Epidermal melanocyte (primary cell): ENCODE measurements at regions not wholly inside any gene's neighbourhood (a gene's known extent, or its start where the extent isn't known, plus 50 kb on each side); places are given as distances from the start of the nearest gene placed in this dataset.
"Not testable (repeated sequence)": the region's sequence is repeated elsewhere in the genome, so short reads cannot be mapped to it uniquely, and the experiment has no call there.

Experiments
- DNase-seq: peaks from one replicate; pipeline ENCODE4 v3.0.0; 2011; ENCODE audit warnings: low spot score; ENCODE audit not compliant: insufficient read length

DNA sequence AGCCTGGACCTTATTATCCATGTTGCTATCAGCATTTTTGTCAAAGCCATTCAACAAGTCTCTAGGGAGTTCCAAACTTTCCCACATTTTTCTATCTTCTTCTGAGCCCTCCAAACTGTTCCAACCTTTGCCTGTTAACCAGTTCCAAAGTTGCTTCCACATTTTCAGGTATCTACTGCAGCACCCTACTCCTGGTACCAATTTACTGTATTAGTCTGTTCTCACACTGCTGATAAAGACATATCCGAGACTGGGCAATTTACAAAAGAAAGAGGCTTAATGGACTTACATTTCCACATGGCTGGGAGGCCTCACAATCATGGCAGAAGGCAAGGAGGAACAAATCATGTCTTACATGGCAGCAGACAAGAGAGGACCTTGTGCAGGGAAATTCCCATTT lies 416.2 kb downstream of the LRRC70 start:
- not testable (repeated sequence) for DNase-seq

DNA sequence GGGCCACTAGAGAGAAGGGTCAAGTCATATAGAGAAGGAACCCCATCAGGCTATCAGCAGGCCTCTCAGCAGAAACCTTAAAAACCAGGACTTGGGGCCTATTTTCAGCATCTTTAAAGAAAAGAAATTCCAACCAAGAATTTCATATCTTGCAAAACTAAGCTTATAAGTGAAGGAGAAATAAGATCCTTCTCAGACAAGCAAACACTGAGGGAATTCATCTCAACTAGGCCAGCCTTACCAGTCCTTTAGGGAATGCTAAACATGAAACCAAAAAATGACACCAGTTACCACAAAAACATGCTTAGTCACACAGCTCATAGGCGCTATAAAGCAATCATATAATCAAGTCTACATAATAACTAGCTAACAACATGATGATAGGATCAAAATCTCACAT lies 407.1 kb downstream of the LRRC70 start:
- no peak for DNase-seq

DNA sequence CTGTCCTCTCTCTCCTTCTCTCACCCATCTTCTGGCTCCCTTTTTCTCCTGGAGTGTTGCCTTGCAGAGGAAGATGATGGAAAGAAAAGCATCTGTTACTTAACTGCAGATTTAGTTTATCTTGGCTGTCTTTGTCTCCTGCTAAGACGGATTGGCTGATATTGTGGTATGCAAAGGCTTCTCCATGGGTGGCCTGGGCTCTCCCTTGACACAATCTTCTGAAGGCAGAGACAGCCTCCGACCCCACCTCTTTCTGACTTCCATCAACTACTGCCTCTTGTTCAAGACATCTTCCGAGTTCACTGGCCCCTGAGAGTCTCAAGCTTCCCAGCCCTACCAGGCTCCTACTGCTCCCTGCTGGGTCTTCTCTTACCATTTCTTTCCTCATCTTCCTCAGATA lies 403.7 kb downstream of the LRRC70 start:
- no peak for DNase-seq

- DNase-seq, result no peak
Measured at GRCh38 chr5:62980884-62981283, 402.3 kb downstream of the LRRC70 start.

GRCh38 chr5:62979472-62979871 lies 400.9 kb downstream of the LRRC70 start:
- DNase-seq, result no peak

GRCh38 chr5:62977661-62978060 lies 399.0 kb downstream of the LRRC70 start:
- no peak for DNase-seq

DNA sequence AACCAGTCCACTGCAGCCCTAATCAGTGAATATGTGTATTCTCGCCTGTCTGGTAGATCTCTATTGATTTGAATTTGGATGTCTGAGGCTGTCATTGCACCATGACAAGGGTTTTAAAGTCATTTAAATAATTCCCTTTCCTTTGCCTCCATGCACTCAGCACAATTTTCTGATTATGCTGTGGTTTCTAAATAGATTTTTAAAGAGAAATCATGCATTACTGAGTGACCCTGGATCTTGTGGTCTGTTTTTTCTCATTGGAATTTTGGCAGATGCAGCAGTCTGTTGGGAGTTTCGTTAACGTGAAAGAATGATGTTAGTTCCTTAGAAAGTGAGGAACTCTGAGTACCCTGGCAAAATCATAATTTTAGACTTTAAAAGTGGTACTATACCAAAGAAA lies 396.0 kb downstream of the LRRC70 start:
- DNase-seq, result no peak

DNA sequence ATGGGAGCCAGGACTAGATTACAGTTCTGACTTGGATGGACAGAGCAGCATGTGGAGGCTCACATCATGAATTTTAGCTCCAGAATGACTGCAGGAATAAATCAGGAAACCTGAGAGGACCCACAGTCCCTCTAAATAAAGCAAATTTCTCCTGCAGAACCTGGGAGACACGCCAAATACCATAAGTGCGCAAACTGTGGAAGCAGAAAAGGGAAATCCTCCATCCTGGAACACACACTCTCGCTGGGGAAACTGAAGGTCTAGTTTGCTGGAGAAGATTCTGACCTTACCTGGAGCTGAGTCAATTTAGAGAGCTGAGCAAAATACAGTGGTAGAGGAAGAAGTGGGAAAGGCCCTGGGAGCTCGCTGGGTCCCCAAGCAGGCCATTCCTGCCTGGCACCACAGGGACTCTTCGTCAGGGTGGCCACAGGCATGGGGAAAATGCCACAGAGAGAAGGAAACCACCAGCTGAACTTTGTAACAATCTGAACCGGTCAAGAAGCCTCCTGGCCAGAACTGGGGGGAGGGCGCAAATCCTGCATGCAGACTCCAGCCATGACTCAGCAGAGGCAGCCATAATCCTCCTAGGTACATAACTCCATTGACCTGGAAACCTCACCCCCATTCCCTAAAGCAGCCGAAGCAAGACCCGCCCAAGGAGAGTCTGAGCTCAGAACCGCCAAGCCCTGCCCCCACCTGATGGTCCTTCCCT lies 390.9 kb downstream of the LRRC70 start:
- no peak for DNase-seq

DNA sequence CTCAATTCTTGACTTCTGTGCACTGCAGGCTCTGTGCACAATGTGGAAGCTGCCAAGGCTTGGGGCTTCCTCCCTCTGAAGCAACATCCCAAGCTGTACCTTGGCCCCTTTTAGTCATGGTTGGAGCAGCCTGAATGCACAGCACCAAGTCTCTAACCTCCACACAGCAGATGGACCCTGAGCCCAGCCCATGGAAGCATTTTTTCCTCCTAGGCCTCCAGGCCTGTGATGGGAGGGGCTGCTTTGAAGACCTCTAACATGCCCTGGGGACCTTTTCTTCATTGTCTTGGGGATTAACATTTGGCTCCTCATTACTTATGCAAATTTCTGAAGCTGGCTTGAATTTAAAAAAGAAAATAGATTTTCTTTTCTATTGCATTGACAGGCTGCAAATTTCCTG lies 385.8 kb downstream of the LRRC70 start:
- DNase-seq, result no peak

- no peak for DNase-seq
Measured at GRCh38 chr5:62960781-62961180, 382.2 kb downstream of the LRRC70 start.

- DNase-seq, result no peak
Measured at GRCh38 chr5:62956597-62956996, 378.0 kb downstream of the LRRC70 start.

GRCh38 chr5:62954578-62954977 lies 376.0 kb downstream of the LRRC70 start:
- DNase-seq, result no peak

DNA sequence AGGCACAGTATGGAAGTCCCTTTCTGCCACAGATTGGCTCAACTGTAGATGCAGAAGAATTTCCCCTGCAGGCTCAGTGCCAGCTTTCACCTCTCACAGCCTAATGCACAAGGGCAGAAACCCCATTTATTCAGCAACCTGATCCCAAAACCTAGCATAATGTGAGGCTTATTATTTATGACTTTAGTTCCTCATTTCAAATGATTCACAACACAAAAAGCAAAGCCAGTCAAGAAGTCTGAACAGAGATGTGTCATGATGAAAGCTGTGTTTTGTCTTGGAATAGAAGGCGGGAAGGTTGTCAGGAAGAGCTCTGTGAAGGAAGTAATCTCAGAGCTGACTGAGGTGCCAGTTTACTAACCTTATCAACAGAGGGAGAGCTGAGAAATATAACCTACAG lies 369.7 kb downstream of the LRRC70 start:
- DNase-seq, result no peak

DNA sequence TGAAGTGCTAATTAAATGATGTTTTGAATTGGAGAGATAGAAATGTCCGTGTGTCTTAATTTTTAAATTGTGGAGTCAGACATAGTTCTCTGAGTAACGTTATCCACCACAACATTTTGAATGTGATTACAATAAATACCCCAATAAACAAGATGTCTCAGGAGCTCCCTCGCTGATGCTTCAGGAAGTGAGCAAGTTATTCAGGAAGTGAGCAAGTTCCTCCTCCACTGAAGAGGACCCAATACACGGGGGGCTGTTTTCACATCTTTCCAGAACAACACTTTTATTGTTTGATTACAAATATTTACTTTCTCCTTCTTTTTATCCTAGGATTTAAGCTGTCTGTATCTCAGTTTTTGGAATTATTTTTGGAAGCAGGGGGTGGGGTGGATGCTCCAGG lies 363.8 kb downstream of the LRRC70 start:
- no peak for DNase-seq

DNA sequence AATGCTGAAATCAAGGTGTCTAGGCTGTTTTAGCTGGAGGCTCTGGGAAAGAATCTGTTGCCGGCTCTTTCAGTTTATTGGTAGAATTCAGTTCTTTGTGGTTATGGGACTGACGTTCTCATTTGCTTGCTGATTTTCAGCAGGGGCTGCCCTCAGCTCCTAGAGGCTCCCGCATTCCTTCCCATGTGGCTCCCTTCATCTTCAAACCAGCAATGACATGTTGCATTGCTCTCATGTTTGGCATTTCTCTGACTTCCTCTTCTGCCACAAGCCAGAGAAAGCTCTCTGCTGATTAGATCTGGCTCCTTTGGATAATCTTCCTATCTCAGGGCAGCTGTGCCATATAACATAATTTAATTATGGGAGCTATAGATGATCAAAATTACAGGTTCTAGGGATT lies 360.3 kb downstream of the LRRC70 start:
- DNase-seq, result no peak

- DNase-seq, result no peak
Measured at GRCh38 chr5:62937661-62938558, 359.3 kb downstream of the LRRC70 start.

DNA sequence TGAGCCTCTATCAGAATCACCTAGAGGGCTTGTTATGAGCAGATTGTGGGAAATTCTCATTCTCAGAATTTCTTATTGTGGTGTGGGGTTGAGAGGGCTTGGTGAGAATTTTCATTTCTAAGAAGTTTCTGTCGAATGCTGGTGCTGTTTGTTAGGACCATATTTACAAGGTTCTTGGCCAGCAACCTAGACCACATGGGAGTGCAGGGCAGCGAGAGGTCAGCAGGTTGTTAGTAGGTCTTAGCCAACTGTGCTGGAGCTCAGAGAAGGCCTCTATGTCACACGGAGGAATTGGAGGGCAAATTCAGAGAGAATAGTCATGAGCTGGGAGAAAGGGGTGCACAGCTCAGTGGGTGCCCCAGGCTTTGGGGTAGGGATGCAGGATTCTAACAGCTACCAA lies 357.0 kb downstream of the LRRC70 start:
- no peak for DNase-seq

DNA sequence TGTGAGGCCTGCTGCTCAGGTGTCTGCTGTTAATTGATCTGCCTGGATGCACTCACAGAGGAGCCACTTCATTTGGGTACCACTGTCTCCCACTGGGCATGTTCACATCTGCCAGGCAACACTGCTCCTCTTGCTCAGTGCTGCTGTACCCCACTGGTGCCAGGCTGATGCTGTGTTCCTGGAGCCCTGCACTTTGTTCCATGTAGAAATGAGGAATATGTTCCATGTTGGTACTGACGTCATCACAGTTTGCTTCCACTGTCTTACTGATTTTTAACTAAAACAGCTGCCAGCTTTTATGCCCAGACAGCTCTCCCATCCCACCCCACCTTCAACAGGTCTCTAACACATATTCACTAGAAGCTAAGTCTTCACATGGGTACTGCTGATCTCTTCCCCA lies 355.7 kb downstream of the LRRC70 start:
- DNase-seq, result no peak

GRCh38 chr5:62933261-62933660 lies 354.6 kb downstream of the LRRC70 start:
- DNase-seq, result no peak

DNA sequence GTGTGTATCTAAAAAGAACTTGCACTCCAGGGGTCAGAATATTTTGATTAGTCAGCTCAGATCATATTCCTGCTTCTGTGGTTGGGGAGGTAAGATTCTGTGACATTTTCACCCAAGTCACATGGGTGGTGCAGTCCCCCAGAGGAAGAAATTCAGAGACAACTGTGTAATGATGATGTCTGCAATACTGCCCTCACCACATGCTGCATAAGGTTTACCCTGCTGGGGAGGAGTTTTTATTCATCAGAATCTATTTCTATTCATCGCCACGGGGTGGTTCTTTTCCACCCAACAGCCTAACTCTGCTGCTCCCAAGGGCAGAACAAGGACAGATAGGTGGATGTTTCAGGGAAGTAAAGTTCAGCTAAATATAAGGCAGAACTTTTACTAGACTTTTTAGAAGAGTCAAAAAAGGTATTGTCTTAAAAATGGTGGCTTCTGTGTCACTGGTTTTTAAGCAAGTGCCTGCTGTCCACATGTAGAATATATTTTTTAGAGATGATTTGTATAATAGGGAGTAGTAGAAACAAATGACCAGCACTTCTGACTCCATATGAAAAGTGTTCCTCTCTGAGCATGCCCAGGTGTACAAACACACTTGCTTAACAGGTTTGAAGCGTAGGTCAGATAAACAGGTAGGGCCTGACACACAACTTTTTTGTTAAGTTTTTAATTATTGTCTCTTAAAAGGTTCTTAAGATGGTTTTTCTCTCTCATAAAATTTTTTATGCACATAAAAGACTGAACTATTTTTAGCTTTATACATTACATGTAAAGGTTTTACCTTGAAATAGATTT lies 352.7 kb downstream of the LRRC70 start:
- DNase-seq, result no peak

DNA sequence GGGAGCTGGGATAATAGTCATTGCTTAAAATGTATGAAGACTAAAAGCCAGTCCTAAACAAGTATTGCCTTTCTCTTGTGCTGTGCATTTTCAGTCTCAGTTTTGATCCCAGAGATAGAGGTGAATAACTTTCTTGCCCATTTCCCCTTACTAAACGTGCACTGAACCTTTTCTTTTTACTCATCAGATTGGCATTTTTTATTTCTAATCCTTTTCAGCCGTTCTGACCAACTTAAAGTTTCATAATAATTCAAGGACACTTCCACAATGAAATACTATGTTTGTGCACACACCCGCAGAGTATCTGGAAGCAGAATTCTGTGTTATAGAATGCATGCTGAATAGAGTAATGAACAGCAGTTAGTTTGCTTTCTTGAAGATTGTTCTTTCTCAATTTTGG lies 343.6 kb downstream of the LRRC70 start:
- DNase-seq, result no peak

GRCh38 chr5:62920856-62921255 lies 342.2 kb downstream of the LRRC70 start:
- no peak for DNase-seq
